ENCODE measurements at regions not wholly inside any gene's neighbourhood (a gene's known extent, or its start where the extent isn't known, plus 50 kb on each side); places are given as distances from the start of the nearest gene placed in this dataset.

DNA sequence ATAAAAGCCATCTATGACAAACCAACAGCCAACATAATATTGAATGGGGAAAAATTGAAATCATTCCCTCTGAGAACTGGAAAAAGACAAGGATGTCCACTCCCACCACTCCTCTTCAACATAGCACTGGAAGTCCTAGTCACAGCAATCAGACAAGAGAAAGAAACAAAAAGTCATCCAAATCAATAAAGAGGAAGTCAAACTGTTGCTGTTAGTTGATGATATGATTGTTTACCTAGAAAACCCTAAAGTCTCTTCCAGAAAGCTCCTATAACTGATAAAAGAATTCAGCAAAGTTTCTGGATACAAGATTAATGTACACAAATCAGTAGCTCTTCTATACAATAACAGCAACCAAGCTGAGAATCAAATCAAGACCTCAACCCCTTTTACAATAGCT is 285.1 kb upstream of the PHF14 start:
- H3K27ac ChIP-seq, result no peak overlapping the region
- no peak overlapping the region for H3K4me3 ChIP-seq
- H3K4me1 ChIP-seq, result no peaks in the 10 kb centered on the region
- H3K9me3 ChIP-seq, result peaks cover 0 to 11% of the 10 kb centered on the region in 2 donors
- ATAC-seq (no peak), DNase-seq (no peak)
- H3K27me3 ChIP-seq, result no peaks in the 10 kb centered on the region
- intact Hi-C loops (cut with DNase I), result no loop called here
- no peaks in the 10 kb centered on the region for H3K36me3 ChIP-seq
- TF ChIP-seq, protein P1, sequence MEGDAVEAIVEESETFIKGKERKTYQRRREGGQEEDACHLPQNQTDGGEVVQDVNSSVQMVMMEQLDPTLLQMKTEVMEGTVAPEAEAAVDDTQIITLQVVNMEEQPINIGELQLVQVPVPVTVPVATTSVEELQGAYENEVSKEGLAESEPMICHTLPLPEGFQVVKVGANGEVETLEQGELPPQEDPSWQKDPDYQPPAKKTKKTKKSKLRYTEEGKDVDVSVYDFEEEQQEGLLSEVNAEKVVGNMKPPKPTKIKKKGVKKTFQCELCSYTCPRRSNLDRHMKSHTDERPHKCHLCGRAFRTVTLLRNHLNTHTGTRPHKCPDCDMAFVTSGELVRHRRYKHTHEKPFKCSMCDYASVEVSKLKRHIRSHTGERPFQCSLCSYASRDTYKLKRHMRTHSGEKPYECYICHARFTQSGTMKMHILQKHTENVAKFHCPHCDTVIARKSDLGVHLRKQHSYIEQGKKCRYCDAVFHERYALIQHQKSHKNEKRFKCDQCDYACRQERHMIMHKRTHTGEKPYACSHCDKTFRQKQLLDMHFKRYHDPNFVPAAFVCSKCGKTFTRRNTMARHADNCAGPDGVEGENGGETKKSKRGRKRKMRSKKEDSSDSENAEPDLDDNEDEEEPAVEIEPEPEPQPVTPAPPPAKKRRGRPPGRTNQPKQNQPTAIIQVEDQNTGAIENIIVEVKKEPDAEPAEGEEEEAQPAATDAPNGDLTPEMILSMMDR (IDR thresholded peaks at IDR 0.05), result no peak

DNA sequence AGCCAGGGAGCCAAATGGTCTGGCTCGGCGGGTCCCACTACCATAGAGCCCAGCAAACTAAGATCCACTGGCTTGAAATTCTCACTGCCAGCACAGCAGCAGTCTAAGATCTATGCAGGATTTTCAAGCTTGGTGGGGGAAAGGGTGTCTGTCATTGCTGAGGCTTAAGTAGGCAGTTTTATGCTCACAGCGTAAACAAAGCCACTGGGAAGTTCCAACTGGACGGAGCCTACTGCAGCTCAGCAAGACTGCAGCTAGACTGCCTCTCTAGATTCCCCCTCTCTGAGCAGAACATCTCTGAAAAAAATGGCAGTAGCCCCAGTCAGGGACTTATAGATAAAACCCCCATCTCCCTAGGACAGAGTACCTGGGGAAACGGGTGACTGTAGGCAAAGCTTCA is 277.6 kb upstream of the PHF14 start:
- Histone ChIP-seq H3K4me3 (no peak overlapping the region), H3K36me3 (no peaks in the 10 kb centered on the region), H3K27ac (no peak overlapping the region), H3K4me1 (no peaks in the 10 kb centered on the region), H3K9me3 (peaks cover 0 to 13% of the 10 kb centered on the region in 2 donors), H3K27me3 (no peaks in the 10 kb centered on the region)
- TF ChIP-seq, protein P1 (IDR thresholded peaks at IDR 0.05), result no peak
- ATAC-seq, result no peak
- DNase-seq, result peak in 1 of 4 donors; percentile 10
- intact Hi-C loops (cut with DNase I), result no loop called here

DNA sequence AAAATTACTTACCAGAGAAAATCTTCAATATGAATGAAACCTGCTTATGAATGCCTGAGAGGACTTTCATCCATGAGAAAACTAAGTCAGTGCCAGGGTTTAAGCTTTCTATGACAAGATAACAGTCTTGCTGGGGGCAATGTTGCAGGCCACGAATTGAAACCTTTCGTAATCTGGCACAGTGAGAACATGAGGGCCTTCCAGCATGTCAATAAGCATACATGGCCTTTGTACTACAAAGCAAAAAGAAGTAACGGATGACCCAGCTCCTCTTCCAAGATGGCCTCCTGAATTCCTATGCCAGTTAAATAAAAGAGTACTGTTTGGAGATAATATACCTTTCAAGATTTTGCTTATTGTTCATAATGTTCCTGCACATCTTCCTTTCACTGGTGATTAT is 270.6 kb upstream of the PHF14 start:
- no peaks in the 10 kb centered on the region for H3K4me1 ChIP-seq
- DNase-seq (no peak), ATAC-seq (no peak)
- no peaks in the 10 kb centered on the region for H3K36me3 ChIP-seq
- H3K27ac ChIP-seq, result no peak overlapping the region
- TF ChIP-seq, protein P1 (IDR thresholded peaks at IDR 0.05), result no peak
- H3K27me3 ChIP-seq, result no peaks in the 10 kb centered on the region
- peaks cover 0 to 8% of the 10 kb centered on the region in 2 donors for H3K9me3 ChIP-seq
- intact Hi-C loops (cut with DNase I), result no loop called here
- H3K4me3 ChIP-seq, result no peak overlapping the region

DNA sequence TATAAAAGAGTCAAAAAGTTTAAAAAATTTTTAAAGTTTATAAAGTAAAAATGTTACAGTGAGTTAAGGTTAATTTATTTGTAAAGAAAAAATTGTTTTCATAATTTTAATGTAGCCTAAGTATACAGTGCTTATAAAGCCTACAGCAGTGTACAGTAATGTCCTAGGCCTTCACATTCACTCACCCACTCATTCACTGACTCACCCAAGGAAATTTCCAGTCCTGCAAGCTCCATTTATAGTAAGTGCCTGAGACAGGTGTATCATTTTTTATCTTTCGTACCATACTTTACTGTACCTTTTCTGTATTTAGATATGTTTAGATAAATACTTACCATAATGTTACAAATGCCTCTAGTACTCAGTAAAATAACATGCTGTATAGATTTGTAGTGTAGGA is 269.7 kb upstream of the PHF14 start:
- H3K9me3 ChIP-seq, result peaks cover 0 to 8% of the 10 kb centered on the region in 2 donors
- H3K27me3 ChIP-seq, result no peaks in the 10 kb centered on the region
- no peak overlapping the region for H3K4me3 ChIP-seq
- intact Hi-C loops (cut with DNase I), result no loop called here
- H3K36me3 ChIP-seq, result no peaks in the 10 kb centered on the region
- H3K4me1 ChIP-seq, result no peaks in the 10 kb centered on the region
- ATAC-seq (no peak), DNase-seq (no peak)
- TF ChIP-seq, protein P1 (IDR thresholded peaks at IDR 0.05), result no peak
- H3K27ac ChIP-seq, result no peak overlapping the region

DNA sequence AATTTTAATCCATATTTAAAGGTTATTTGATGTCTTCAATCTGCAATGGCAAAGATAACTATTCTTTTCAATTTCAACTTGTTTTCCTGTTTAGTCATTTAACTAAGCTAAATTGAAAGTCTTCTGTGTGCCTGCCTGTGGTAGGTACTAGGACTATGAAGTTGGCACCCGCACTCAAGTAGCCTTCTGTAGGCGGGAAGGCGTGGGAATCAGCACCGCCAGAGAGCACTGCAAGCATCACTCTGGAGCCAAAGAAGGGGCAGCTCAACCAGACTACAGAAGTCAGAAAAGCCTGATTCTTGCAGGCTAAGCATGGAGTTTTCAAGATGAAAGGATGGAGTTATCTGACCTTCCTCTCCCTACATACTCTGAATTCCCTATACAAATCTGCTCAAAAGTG is 269.0 kb upstream of the PHF14 start:
- Histone ChIP-seq H3K27me3 (no peaks in the 10 kb centered on the region), H3K4me3 (no peak overlapping the region), H3K4me1 (no peaks in the 10 kb centered on the region), H3K27ac (no peak overlapping the region), H3K9me3 (peaks cover 0 to 8% of the 10 kb centered on the region in 2 donors), H3K36me3 (no peaks in the 10 kb centered on the region)
- ATAC-seq (no peak), DNase-seq (no peak)
- TF ChIP-seq, protein P1 (IDR thresholded peaks at IDR 0.05), result no peak
- intact Hi-C loops (cut with DNase I), result no loop called here

All from left lung (tissue), 4 donors.